GM12875 (cell line): ENCODE measurements at regions not wholly inside any gene's neighbourhood (a gene's known extent, or its start where the extent isn't known, plus 50 kb on each side); places are given as distances from the start of the nearest gene placed in this dataset.

ENCODE experiments used
- H3K4me3 ChIP-seq: one replicate; pipeline ENCODE4 v1.5.1; 2011; ENCODE audit warnings: low read depth, low read length, control low read depth
- CTCF ChIP-seq: IDR thresholded peaks from 2 replicates; pipeline ENCODE4 v1.5.1; 2011; ENCODE audit warnings: low read depth, mild to moderate bottlenecking, control low read depth, inconsistent platforms, low read length, moderate library complexity, borderline replicate concordance; ENCODE audit not compliant: insufficient read depth

DNA sequence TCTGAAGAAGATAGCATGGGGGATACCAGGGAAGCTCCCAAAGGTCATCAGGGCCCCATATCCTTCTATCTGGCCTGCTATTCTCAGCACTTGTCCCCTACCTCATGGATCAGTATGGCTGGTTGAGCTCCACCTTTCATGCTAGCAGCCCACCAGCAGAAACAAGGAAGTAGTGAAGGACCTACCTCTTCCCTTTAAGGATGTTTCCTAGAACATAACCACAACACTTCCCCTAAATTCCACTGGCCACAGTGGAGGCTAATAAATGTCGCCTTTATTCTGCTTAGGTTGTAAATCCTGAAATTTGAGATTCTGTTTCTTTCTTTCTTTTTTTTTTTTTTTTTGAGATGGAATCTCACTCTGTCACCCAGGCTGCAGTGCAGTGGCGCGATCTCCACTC lies 128.6 kb upstream of the PARP11 start:
- no peak overlapping the region for H3K4me3 ChIP-seq
- no peak for TF ChIP-seq CTCF

- TF ChIP-seq CTCF = no peak
Observed at GRCh38 chr12:4001031-4001430, 127.8 kb upstream of the PARP11 start.

DNA sequence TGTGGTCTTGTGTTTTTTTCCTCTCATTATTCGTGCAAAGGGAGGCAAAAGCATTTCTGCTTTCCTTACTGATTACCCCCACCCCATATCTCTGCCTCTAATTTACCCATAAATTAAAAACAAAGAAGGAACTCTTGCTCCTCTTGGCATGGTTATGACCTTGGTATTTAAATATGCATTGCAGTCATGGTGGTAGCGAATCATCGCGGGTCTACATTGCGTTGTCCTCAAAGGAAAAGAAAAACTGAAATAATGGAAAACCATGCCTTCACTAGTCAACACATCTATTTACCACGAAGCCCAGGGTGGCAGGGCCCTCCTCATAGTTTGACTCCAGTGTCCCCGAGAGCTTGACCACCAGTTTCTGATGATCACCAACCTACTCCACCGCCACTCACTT lies 126.7 kb upstream of the PARP11 start:
- TF ChIP-seq CTCF = no peak
- H3K4me3 ChIP-seq = no peak overlapping the region

More at GRCh38 chr12:4001031-4001430, 127.8 kb upstream of the PARP11 start:
- no peak overlapping the region for H3K4me3 ChIP-seq

DNA sequence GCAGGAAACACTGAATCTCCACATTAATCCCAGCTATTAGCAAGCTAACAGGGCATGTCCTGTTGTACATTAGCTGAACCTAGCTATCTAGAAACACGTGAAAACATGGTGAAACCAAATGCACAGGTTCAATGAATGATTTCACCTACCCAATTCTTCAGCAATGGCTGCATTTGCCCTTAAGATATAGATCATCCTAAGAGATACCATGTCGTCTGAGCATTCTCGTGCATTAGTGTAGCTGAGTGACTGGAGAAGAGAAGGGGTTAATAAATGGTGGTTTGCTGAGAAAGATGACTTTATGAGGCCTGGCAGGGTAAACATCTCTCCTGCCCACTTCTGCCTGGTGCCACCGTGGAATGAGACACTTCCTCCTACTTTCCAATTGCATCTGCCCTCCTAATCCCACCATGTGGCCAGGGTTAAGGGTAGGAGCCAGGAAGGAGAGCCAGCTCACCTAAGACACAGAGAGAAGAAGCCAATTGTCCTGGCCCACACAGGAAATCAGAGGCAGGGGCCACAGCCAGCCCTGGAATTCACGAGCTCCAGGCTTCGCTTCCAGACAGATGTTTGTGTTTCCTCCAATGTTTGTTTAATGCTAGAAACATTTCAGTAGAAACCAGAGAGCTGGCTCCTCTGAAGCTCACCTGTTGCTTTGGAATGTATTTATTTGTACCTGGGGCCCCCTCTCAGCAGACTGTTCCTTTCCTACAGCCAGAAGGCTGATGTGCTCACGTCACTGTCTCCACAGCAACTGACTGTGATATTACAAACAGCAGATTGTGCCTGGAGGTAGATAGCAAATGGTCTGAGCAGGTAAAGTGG lies 126.0 kb upstream of the PARP11 start:
- TF ChIP-seq CTCF = no peak
- H3K4me3 ChIP-seq = no peak overlapping the region

- no peak for TF ChIP-seq CTCF
- no peak overlapping the region for H3K4me3 ChIP-seq
Observed at GRCh38 chr12:3998397-3998796, 125.2 kb upstream of the PARP11 start.

DNA sequence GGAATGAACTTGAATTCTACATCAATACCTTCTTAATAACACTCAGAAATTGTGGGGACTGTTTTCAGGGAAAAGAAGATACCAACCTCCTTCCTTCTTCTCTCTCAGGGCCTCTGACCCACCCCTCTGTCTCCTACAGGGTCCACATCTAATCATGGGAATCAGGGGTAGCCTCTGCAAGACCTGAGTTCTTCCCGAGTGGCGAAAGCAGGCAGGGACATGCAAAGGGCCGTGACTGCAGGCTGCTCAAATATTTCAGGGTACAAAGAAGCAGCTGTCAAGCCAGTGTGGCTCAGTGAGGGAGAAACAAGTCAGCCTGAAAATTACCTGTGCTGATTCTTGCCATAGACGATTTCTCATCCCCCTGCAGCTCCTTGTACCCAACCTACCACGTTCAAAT lies 123.1 kb upstream of the PARP11 start:
- no peak overlapping the region for H3K4me3 ChIP-seq
- no peak for TF ChIP-seq CTCF

DNA sequence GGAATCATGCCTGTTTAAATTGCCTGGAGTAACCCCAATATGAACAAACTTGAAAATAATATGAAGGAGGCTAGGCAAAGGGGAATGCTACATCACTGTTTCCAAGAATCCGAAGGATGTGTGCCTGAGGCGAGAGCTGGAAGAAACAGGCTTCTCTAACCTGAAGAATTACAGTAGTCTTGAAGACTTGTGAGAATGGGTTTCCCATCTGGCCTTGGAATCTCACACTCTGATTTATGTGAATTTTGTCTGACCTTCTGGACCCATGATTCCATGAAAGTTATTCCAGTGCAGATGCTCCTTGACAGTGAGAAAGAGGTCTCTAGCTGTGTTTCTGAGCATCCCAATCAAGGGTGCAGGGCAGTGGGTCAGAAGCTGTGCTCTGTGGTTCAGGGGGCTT lies 122.1 kb upstream of the PARP11 start:
- TF ChIP-seq CTCF = no peak
- no peak overlapping the region for H3K4me3 ChIP-seq
